ENCODE measurements at regions not wholly inside any gene's neighbourhood (a gene's known extent, or its start where the extent isn't known, plus 50 kb on each side); places are given as distances from the start of the nearest gene placed in this dataset.

DNA sequence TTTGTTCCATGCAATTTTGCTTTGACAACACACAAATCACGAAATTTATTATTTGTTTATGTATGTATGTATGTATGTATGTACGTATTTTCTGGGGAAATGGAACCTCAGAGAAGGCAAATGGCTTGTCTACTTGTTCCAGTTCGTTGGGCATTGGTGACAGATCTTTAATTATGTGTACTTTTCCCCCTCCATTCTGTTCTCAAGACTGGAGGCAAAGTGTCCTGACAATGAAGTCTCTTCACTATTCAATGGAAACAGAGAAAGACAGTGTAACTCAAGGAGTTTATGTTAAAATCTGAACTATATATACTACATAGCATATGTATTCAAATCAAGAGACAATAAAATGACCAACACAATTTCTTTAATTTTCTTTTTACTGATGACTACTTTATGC is 245.7 kb upstream of the PTBP2 start:
- Histone ChIP-seq H3K27ac (no peak overlapping the region), H3K4me3 (no peak overlapping the region), H3K36me3 (ENCODE audit: insufficient read depth, low read length) (no peaks in the 10 kb centered on the region), H3K9ac (ENCODE audit: insufficient read length) (no peak overlapping the region), H3K9me3 (ENCODE audit: low read depth, low read length) (no peaks in the 10 kb centered on the region)
- DNase-seq (ENCODE audit: low read depth, low spot score) = no peak
- TF ChIP-seq FOXP2 (optimal IDR thresholded peaks at IDR 0.05; ENCODE audit: control extremely low read depth, extremely low read length, insufficient read depth) = no peak
- TF ChIP-seq POLR2AphosphoS5 (IDR thresholded peaks at IDR 0.05; ENCODE audit: borderline replicate concordance, low read depth, low read length) = no peak
- TF ChIP-seq EZH2 (IDR thresholded peaks at IDR 0.05) = no peak

GRCh38 chr1:96478228-96478627 is 243.4 kb upstream of the PTBP2 start:
- Histone ChIP-seq H3K4me3 (no peak overlapping the region), H3K9ac (ENCODE audit: insufficient read length) (no peak overlapping the region), H3K9me3 (ENCODE audit: low read depth, low read length) (no peaks in the 10 kb centered on the region), H3K27ac (no peak overlapping the region), H3K36me3 (ENCODE audit: insufficient read depth, low read length) (no peaks in the 10 kb centered on the region)
- TF ChIP-seq EZH2 (IDR thresholded peaks at IDR 0.05) = no peak
- TF ChIP-seq POLR2AphosphoS5 (IDR thresholded peaks at IDR 0.05; ENCODE audit: borderline replicate concordance, low read depth, low read length) = no peak
- no peak for TF ChIP-seq FOXP2 (optimal IDR thresholded peaks at IDR 0.05; ENCODE audit: control extremely low read depth, extremely low read length, insufficient read depth)
- DNase-seq (ENCODE audit: low read depth, low spot score) = no peak

GRCh38 chr1:96481409-96481808 is 240.2 kb upstream of the PTBP2 start:
- TF ChIP-seq EZH2 (IDR thresholded peaks at IDR 0.05) (no peak), POLR2AphosphoS5 (IDR thresholded peaks at IDR 0.05; ENCODE audit: borderline replicate concordance, low read depth, low read length) (no peak), FOXP2 (optimal IDR thresholded peaks at IDR 0.05; ENCODE audit: control extremely low read depth, extremely low read length, insufficient read depth) (no peak)
- Histone ChIP-seq H3K36me3 (ENCODE audit: insufficient read depth, low read length) (no peaks in the 10 kb centered on the region), H3K9ac (ENCODE audit: insufficient read length) (no peak overlapping the region), H3K4me3 (no peak overlapping the region), H3K9me3 (ENCODE audit: low read depth, low read length) (no peaks in the 10 kb centered on the region), H3K27ac (no peak overlapping the region)
- DNase-seq (ENCODE audit: low read depth, low spot score) = no peak

DNA sequence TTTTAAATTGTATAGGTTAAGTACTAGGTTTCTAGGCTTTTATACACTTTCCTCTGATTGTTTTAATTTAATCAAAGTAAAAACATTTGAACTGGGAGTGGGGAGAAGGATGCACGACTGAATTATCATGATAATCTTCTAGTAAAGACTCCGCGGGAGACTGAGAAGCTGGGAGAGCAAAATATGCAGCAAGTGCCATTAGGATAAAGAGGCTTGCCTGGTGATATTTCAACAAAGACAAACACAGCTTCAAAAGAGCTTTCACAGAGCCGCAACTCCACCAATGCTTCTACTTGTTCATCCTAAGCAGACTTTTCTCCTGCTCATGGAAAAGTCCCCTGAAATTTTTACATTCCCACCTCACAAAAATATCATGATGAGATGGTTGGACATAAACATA is 239.0 kb upstream of the PTBP2 start:
- Histone ChIP-seq H3K4me3 (no peak overlapping the region), H3K9ac (ENCODE audit: insufficient read length) (no peak overlapping the region), H3K36me3 (ENCODE audit: insufficient read depth, low read length) (no peaks in the 10 kb centered on the region), H3K27ac (no peak overlapping the region), H3K9me3 (ENCODE audit: low read depth, low read length) (no peaks in the 10 kb centered on the region)
- TF ChIP-seq FOXP2 (optimal IDR thresholded peaks at IDR 0.05; ENCODE audit: control extremely low read depth, extremely low read length, insufficient read depth) (no peak), EZH2 (IDR thresholded peaks at IDR 0.05) (no peak), POLR2AphosphoS5 (IDR thresholded peaks at IDR 0.05; ENCODE audit: borderline replicate concordance, low read depth, low read length) (no peak)
- no peak for DNase-seq (ENCODE audit: low read depth, low spot score)

GRCh38 chr1:96487394-96487793 is 234.2 kb upstream of the PTBP2 start:
- H3K9ac ChIP-seq (ENCODE audit: insufficient read length) = no peak overlapping the region
- H3K9me3 ChIP-seq (ENCODE audit: low read depth, low read length) = no peaks in the 10 kb centered on the region
- H3K4me3 ChIP-seq = no peak overlapping the region
- H3K27ac ChIP-seq = no peak overlapping the region
- DNase-seq (ENCODE audit: low read depth, low spot score) = no peak
- H3K36me3 ChIP-seq (ENCODE audit: insufficient read depth, low read length) = no peaks in the 10 kb centered on the region
- TF ChIP-seq POLR2AphosphoS5 (IDR thresholded peaks at IDR 0.05; ENCODE audit: borderline replicate concordance, low read depth, low read length) = no peak
- TF ChIP-seq EZH2 (IDR thresholded peaks at IDR 0.05) = no peak
- no peak for TF ChIP-seq FOXP2 (optimal IDR thresholded peaks at IDR 0.05; ENCODE audit: control extremely low read depth, extremely low read length, insufficient read depth)

DNA sequence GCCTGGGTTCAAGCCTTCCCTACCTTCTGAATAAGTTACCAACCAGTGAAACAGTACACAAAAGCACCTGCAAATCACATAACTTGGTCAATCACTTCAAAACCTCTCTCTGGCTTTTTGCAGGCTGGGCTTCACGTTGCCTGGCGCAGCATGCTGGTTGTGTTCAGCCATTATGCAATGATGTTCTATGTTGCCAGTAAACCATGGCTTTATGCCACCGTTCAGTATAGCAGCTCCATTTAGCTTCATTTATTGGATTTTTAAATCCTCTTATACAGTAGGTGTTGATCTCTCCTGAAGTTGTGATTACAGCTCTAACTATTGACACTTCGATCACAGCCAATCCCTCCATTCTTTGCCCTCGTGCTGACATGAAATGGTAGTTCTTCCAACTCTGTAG is 233.6 kb upstream of the PTBP2 start:
- no peaks in the 10 kb centered on the region for H3K9me3 ChIP-seq (ENCODE audit: low read depth, low read length)
- DNase-seq (ENCODE audit: low read depth, low spot score) = no peak
- H3K9ac ChIP-seq (ENCODE audit: insufficient read length) = no peak overlapping the region
- no peak overlapping the region for H3K27ac ChIP-seq
- no peaks in the 10 kb centered on the region for H3K36me3 ChIP-seq (ENCODE audit: insufficient read depth, low read length)
- no peak for TF ChIP-seq FOXP2 (optimal IDR thresholded peaks at IDR 0.05; ENCODE audit: control extremely low read depth, extremely low read length, insufficient read depth)
- TF ChIP-seq POLR2AphosphoS5 (IDR thresholded peaks at IDR 0.05; ENCODE audit: borderline replicate concordance, low read depth, low read length) = no peak
- TF ChIP-seq EZH2 (IDR thresholded peaks at IDR 0.05) = no peak
- no peak overlapping the region for H3K4me3 ChIP-seq

GRCh38 chr1:96488777-96489176 is 232.8 kb upstream of the PTBP2 start:
- TF ChIP-seq POLR2AphosphoS5 (IDR thresholded peaks at IDR 0.05; ENCODE audit: borderline replicate concordance, low read depth, low read length) (no peak), EZH2 (IDR thresholded peaks at IDR 0.05) (no peak), FOXP2 (optimal IDR thresholded peaks at IDR 0.05; ENCODE audit: control extremely low read depth, extremely low read length, insufficient read depth) (no peak)
- no peak overlapping the region for H3K4me3 ChIP-seq

GRCh38 chr1:96492236-96492635 is 229.3 kb upstream of the PTBP2 start:
- no peaks in the 10 kb centered on the region for H3K36me3 ChIP-seq (ENCODE audit: insufficient read depth, low read length)
- H3K4me3 ChIP-seq = no peak overlapping the region
- TF ChIP-seq EZH2 (IDR thresholded peaks at IDR 0.05) (no peak), POLR2AphosphoS5 (IDR thresholded peaks at IDR 0.05; ENCODE audit: borderline replicate concordance, low read depth, low read length) (no peak), FOXP2 (optimal IDR thresholded peaks at IDR 0.05; ENCODE audit: control extremely low read depth, extremely low read length, insufficient read depth) (no peak)
- no peak overlapping the region for H3K9ac ChIP-seq (ENCODE audit: insufficient read length)
- no peak for DNase-seq (ENCODE audit: low read depth, low spot score)
- H3K9me3 ChIP-seq (ENCODE audit: low read depth, low read length) = no peaks in the 10 kb centered on the region
- no peak overlapping the region for H3K27ac ChIP-seq

More at GRCh38 chr1:96488777-96489176, 232.8 kb upstream of the PTBP2 start:
- no peak for DNase-seq (ENCODE audit: low read depth, low spot score)
- Histone ChIP-seq H3K36me3 (ENCODE audit: insufficient read depth, low read length) (no peaks in the 10 kb centered on the region), H3K9me3 (ENCODE audit: low read depth, low read length) (no peaks in the 10 kb centered on the region), H3K9ac (ENCODE audit: insufficient read length) (no peak overlapping the region), H3K27ac (no peak overlapping the region)

GRCh38 chr1:96498744-96499340 is 222.7 kb upstream of the PTBP2 start:
- Histone ChIP-seq H3K36me3 (ENCODE audit: insufficient read depth, low read length) (no peaks in the 10 kb centered on the region), H3K27ac (no peak overlapping the region), H3K4me3 (no peak overlapping the region), H3K9ac (ENCODE audit: insufficient read length) (no peak overlapping the region), H3K9me3 (ENCODE audit: low read depth, low read length) (no peaks in the 10 kb centered on the region)
- no peak for TF ChIP-seq POLR2AphosphoS5 (IDR thresholded peaks at IDR 0.05; ENCODE audit: borderline replicate concordance, low read depth, low read length)
- no peak for TF ChIP-seq EZH2 (IDR thresholded peaks at IDR 0.05)
- no peak for TF ChIP-seq FOXP2 (optimal IDR thresholded peaks at IDR 0.05; ENCODE audit: control extremely low read depth, extremely low read length, insufficient read depth)
- no peak for DNase-seq (ENCODE audit: low read depth, low spot score)

Data from SK-N-MC (cell line).